Epithelial cell of esophagus (primary cell): ENCODE measurements at regions not wholly inside any gene's neighbourhood (a gene's known extent, or its start where the extent isn't known, plus 50 kb on each side); places are given as distances from the start of the nearest gene placed in this dataset.

Experiments
- DNase-seq: peaks from one replicate; pipeline ENCODE4 v3.0.0; 2010; ENCODE audit warnings: low read depth
- H3K4me3 ChIP-seq: 2 replicates; pipeline ENCODE4 v1.5.1; 2011; ENCODE audit warnings: mild to moderate bottlenecking, low read length, control low read depth
- TF ChIP-seq, protein P1 (sequence below): IDR thresholded peaks from 2 replicates; pipeline ENCODE4 v1.5.1; 2011; ENCODE audit warnings: low read depth, mild to moderate bottlenecking, low read length, control low read depth, inconsistent platforms; ENCODE audit not compliant: insufficient read depth; ENCODE audit errors: missing control alignments

DNA sequence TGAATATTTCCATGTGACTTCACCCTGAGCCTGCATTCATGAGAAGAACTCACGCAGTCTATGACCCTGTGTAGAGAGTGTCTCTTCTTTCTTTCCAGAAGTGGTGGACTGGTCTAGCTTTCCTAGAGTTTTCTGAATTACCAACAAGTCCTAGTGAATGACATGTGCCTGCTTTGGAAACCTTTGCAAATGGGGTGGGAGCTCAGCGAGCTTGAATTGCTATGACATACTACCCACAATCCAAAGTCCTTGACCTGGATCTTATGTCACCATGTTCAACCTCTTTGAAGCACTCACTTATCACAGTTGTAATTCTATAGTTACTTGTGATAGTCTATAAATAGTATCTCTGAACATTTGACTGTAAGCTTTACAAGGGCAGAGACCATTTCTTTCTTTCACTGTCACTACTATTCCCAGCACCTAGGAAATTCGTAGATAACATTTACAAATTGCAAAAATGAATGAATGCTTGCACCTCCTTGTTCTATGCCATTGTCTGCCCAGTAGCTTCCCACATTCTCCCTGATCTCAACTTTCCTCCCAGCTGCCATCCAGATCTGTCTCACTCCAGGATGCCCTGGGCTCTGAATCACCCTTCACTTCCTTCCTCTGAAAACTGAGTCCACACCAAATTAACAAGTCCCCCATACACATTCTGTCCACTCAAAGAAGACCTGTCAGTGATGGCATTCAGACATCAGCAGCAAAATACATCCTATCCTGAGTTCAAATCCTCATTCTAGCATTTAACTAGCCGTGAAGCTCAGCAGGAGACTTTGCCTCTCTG lies 201.9 kb upstream of the SESN3 start:
- peak; percentile 36 for DNase-seq
- no peak overlapping the region for H3K4me3 ChIP-seq
- TF ChIP-seq, protein P1, sequence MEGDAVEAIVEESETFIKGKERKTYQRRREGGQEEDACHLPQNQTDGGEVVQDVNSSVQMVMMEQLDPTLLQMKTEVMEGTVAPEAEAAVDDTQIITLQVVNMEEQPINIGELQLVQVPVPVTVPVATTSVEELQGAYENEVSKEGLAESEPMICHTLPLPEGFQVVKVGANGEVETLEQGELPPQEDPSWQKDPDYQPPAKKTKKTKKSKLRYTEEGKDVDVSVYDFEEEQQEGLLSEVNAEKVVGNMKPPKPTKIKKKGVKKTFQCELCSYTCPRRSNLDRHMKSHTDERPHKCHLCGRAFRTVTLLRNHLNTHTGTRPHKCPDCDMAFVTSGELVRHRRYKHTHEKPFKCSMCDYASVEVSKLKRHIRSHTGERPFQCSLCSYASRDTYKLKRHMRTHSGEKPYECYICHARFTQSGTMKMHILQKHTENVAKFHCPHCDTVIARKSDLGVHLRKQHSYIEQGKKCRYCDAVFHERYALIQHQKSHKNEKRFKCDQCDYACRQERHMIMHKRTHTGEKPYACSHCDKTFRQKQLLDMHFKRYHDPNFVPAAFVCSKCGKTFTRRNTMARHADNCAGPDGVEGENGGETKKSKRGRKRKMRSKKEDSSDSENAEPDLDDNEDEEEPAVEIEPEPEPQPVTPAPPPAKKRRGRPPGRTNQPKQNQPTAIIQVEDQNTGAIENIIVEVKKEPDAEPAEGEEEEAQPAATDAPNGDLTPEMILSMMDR, result no peak

DNA sequence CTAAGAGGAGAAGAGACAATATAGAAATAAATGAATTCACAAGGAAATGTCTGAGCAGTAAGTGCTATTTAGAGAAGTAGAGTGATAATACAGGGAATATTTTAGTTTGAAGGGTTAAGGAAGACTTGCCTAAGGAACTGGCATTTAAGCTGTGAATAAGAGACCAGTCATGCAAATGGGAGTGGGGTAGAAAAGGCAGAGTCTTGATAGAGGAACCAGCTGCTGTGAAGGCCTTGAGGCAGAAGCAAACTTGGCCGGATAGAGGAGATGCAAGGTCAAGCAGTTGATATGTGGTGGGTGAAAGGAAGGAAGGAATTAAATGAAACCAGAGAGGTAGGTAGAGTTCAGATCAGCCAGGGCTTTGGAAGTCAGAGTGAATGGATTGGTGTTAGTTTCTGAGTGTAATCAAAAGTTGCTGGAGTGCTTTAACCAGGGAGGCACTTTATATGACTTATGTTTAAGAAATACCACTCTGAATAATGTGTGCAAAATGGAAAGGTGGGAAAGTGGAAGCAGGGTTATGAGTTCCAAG lies 198.4 kb upstream of the SESN3 start:
- DNase-seq, result peak; percentile 42
- TF ChIP-seq, protein P1, result no peak
- H3K4me3 ChIP-seq, result no peak overlapping the region

DNA sequence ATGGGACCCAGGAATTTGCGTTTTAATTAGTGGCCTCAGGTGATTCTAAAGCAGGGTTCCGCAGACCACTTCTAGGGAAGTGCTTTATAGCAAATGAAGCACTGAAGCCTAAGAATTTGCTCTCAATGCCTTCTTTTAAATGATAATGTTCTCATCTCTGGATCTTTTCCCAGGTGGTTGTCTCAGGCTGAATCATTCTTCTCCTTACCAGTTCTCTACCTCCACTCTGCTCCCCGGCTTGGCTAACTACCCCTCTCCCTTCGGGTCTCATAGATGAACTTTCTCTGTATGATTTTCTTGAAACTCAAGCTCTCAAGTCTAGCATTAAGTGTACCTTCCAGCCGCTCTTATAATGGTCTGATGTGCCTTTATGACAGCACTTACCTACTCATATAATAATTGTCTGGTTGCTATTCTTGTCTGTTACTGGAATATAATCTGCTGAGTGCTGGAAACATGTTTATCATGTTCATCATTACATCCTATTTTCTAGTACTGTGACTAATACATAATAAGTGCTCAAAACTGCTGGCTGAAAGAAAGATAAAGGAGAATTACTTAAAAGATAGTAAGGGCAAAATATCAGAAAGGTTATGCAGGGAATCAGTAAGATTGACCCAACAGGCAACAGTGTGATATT lies 195.9 kb upstream of the SESN3 start:
- no peak overlapping the region for H3K4me3 ChIP-seq
- TF ChIP-seq, protein P1, result no peak
- DNase-seq, result peak; percentile 43

DNA sequence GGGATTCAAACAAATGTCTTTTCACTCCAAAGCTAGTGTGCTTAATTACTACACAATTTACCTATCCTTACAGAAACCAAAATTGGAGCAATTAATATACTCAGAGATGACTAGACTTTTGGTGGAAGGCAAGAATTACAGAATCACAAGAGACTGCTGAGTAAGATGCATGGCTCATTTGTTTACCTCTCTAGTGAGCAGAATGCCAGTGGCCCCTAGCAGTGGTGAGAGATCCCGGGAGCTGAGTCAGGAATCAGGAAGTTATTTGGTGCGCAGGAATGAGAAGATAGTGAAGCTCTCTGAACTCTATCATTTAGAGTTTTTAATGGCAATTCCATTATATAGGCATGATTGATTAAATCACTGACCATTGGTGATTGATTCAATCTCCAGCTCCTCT lies 188.9 kb upstream of the SESN3 start:
- TF ChIP-seq, protein P1, result no peak
- DNase-seq, result peak; percentile 96
- H3K4me3 ChIP-seq, result no peak overlapping the region

DNA sequence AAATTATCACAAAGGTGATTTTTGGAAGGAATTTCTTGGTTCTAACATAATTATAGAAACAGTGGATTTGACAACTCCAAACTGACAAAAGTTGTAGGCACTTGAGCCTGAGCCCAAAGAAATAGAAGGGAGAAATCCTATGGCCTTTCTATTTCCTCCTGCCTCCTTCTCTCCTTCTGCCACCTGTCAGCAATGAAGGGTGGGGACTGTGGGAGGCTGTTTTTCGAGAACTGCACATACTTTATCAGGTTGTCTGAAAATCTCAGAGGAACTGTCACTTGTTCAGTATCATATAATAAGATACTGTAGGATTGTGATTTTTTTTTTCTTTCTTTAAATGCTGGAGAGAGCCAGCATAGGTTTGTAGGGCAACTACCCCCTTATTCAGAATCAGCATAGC lies 187.9 kb upstream of the SESN3 start:
- TF ChIP-seq, protein P1, result no peak
- no peak overlapping the region for H3K4me3 ChIP-seq
- DNase-seq, result no peak

DNA sequence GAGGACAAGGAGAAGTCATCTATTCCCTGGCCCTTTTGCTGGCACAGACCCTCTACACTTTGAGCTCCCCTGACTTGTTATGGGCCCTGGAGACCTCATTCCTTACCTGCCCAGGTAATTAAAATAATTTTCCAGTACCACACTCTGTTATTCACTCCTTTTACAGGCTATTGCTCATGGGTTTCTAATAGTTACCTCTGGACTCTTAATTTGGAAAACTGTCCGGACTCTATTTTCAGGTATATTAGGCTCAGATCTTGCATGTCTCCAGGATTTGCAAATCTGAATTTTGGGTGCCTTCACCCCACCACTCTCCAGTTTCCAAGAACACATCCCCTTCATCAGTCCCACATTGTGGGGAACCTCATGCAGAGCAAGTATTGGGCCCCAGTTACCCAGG lies 186.8 kb upstream of the SESN3 start:
- no peak overlapping the region for H3K4me3 ChIP-seq
- DNase-seq, result no peak
- TF ChIP-seq, protein P1, result no peak
